Smooth muscle cell (in vitro differentiated cells): ENCODE measurements at regions not wholly inside any gene's neighbourhood (a gene's known extent, or its start where the extent isn't known, plus 50 kb on each side); places are given as distances from the start of the nearest gene placed in this dataset.

ENCODE experiments used
- DNase-seq: peaks from one replicate; lab custom pipeline; 2025; ENCODE audit not compliant: unreplicated experiment; lab: John Stamatoyannopoulos, UW
- H2AFZ ChIP-seq: fragments of 200-600 bp; sonication (generic); 2 replicates; pipeline ENCODE4 v1.6.0; 2016; ENCODE audit warnings: antibody characterized with exemption, low read depth, mild to moderate bottlenecking
- H3F3A ChIP-seq: fragments of 200-600 bp; sonication (generic); 2 replicates; pipeline ENCODE4 v1.6.0; 2017; ENCODE audit warnings: antibody characterized with exemption, low read depth
- H3K27ac ChIP-seq: fragments of 200-600 bp; sonication (generic); 2 replicates; pipeline ENCODE4 v1.5.1; 2016; ENCODE audit warnings: low read depth, mild to moderate bottlenecking
- H3K27me3 ChIP-seq: fragments of 200-600 bp; sonication (generic); 2 replicates; pipeline ENCODE4 v1.6.1; 2016; ENCODE audit warnings: low read depth, mild to moderate bottlenecking
- H3K36me3 ChIP-seq: fragments of 200-600 bp; sonication (generic); 2 replicates; pipeline ENCODE4 v1.5.1; 2016; ENCODE audit warnings: low read depth
- H3K4me1 ChIP-seq: fragments of 200-600 bp; sonication (generic); 2 replicates; pipeline ENCODE4 v1.5.1; 2016; ENCODE audit warnings: low read depth
- H3K4me2 ChIP-seq: fragments of 200-600 bp; sonication (generic); 2 replicates; pipeline ENCODE4 v1.6.0; 2016; ENCODE audit warnings: mild to moderate bottlenecking
- H3K4me3 ChIP-seq: fragments of 200-600 bp; sonication (generic); 2 replicates; pipeline ENCODE4 v1.5.1; 2016; ENCODE audit warnings: mild to moderate bottlenecking
- H3K79me2 ChIP-seq: fragments of 200-600 bp; sonication (generic); 2 replicates; pipeline ENCODE4 v1.6.0; 2016; ENCODE audit warnings: low read depth, mild to moderate bottlenecking
- H3K9ac ChIP-seq: fragments of 200-600 bp; sonication (generic); 2 replicates; pipeline ENCODE4 v1.6.0; 2016; ENCODE audit warnings: low read depth
- H3K9me3 ChIP-seq: fragments of 200-600 bp; sonication (generic); replicated peaks from 2 replicates; pipeline ENCODE4 v1.5.1; 2016; ENCODE audit warnings: low read depth
- H4K20me1 ChIP-seq: fragments of 200-600 bp; sonication (generic); 2 replicates; pipeline ENCODE4 v1.6.0; 2016; ENCODE audit warnings: low read depth
- CTCF ChIP-seq: fragments of 200-600 bp; sonication (generic); IDR thresholded peaks from 2 replicates; pipeline ENCODE4 v1.5.1; 2017; ENCODE audit warnings: borderline replicate concordance, mild to moderate bottlenecking, antibody characterized with exemption; ENCODE audit not compliant: insufficient read depth, poor library complexity, severe bottlenecking
- WGBS: methylation state at CpG from one replicate; pipeline ENCODE4 v1.1.7; 2016; ENCODE audit warnings: low lambda C conversion rate; 5-methylcytosine and 5-hydroxymethylcytosine counted together

GRCh38 chr17:36703860-36704266 is 102.5 kb downstream of the MRM1 start:
- Histone ChIP-seq H3K9me3 (no peaks in the 10 kb centered on the region), H3K27me3 (peaks cover 53% of the 10 kb centered on the region), H3K36me3 (no peaks in the 10 kb centered on the region), H2AFZ (no peak overlapping the region), H3K4me3 (peak overlapping the region; percentile 25), H3K79me2 (no peaks in the 10 kb centered on the region), H4K20me1 (no peaks in the 10 kb centered on the region), H3K4me2 (peak overlapping the region; percentile 76), H3F3A (no peaks in the 10 kb centered on the region), H3K4me1 (no peaks in the 10 kb centered on the region), H3K9ac (no peak overlapping the region), H3K27ac (no peak overlapping the region)
- no peak for TF ChIP-seq CTCF
- peak; percentile 28 for DNase-seq
- WGBS, result 7% methylated on average over 36 of the region's 36 CpGs

GRCh38 chr17:36705283-36705795 is 104.0 kb downstream of the MRM1 start:
- Histone ChIP-seq H3F3A (no peaks in the 10 kb centered on the region), H3K4me2 (no peak overlapping the region), H3K27me3 (peaks cover 41% of the 10 kb centered on the region), H3K4me3 (no peak overlapping the region), H3K36me3 (no peaks in the 10 kb centered on the region), H3K4me1 (no peaks in the 10 kb centered on the region), H3K79me2 (no peaks in the 10 kb centered on the region), H3K9ac (no peak overlapping the region), H3K9me3 (no peaks in the 10 kb centered on the region), H2AFZ (no peak overlapping the region), H4K20me1 (no peaks in the 10 kb centered on the region), H3K27ac (no peak overlapping the region)
- no peak for TF ChIP-seq CTCF
- DNase-seq, result no peak
- WGBS, result 88% methylated on average over 9 of the region's 9 CpGs

DNA sequence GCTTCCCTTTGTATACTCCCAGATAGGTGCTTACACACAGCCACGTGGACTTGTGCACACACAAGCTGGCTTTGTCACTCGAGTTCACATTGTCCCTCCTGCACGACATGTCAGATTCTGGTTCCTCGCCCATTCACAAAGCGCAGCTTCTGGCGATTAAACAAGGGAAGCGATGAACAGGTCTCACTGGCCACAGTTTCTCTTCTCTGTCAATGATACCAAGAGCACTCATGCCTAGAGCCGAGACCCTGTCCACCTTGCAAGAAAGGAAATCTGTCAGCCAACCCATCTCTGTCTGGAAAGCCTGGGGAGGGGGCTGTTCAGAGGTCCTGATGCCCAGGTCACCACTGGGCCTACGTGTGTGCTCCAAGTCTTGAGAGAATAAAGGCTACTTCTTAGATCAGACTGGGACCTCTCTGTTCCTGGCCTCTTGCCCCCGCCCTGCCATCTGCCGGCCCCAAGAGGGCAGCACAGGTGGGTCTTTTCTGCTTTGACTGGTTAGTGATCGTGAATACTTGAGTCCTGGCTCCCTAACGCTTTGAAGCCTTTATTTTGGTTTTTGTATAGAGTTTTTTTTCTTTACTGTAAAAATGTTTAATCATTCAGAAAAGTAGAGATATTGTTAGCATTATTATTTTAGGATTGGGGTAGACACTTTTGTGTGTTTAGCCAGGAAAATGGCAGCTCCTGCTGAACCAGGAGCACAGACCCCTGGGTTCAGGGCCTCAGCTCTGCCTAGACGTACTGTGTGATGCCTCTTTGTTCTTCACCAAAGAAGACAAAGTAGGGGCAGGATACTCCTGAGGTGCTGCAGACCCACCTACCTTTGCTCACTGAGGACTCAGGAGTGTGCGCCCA is 104.7 kb downstream of the MRM1 start:
- H3K9ac ChIP-seq, result no peak overlapping the region
- H3K27me3 ChIP-seq, result peaks cover 35% of the 10 kb centered on the region
- DNase-seq, result no peak
- no peaks in the 10 kb centered on the region for H4K20me1 ChIP-seq
- no peaks in the 10 kb centered on the region for H3K4me1 ChIP-seq
- H2AFZ ChIP-seq, result no peak overlapping the region
- H3K4me3 ChIP-seq, result no peak overlapping the region
- no peaks in the 10 kb centered on the region for H3K9me3 ChIP-seq
- 57% methylated on average over 15 of the region's 15 CpGs for WGBS
- H3K4me2 ChIP-seq, result no peak overlapping the region
- H3K79me2 ChIP-seq, result no peaks in the 10 kb centered on the region
- no peak overlapping the region for H3K27ac ChIP-seq
- H3K36me3 ChIP-seq, result no peaks in the 10 kb centered on the region
- TF ChIP-seq CTCF, result peak; percentile 54
- H3F3A ChIP-seq, result no peaks in the 10 kb centered on the region
